Endometrial microvascular endothelial cells (primary cell): ENCODE measurements at regions not wholly inside any gene's neighbourhood (a gene's known extent, or its start where the extent isn't known, plus 50 kb on each side); places are given as distances from the start of the nearest gene placed in this dataset.

Experiments
- in situ Hi-C: cut with HindIII; loops from 2 replicates; pipeline ENCODE4 v1.10.0; 2017; ENCODE audit warnings: low sequenced_read_pairs, low pct_unique_long_range_greater_than_20kb; ENCODE audit errors: inconsistent ontology term

DNA sequence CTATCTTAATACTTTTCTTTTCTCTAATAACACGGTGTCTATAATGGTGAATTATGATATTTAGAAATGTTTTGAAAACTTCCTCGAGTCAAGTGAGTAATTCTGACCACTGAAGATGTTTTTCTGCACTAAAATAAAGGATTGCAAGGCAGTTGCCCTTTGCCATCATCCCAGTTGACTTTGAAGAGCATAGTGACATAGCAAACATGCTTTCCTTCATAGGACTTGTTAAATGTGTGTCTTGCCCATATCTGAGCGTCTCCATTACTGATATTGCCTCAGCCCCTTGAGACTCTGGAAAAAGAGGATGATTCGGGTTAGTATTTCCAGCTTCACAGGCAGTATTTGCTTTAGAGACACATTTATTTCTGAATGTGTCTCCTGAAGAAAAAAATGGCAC lies 125.2 kb upstream of the MCHR2 start:
- in situ Hi-C loops: loop anchor here (25.0 kb wide), 1 partner anchor 343 kb away; the partner anchor contains the start of gene SIM1

DNA sequence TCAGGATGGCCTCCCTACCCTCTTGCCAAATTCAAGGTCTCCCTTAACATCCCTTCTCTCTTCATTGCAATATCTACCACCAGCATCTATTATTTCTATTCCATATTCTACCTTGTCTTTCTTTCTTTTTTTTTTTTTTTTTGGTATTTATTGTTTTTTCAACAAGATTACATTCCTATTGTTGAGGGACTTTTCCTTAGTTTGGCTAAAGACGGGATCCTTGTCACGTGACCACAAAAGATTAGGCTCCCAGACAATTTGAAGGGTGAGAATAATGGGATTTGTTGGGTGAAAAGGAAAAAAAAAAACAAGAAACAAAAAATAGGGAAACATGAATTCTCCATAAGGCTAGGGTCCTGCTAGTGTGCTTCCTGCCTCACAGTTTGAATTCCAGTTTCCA lies 124.3 kb upstream of the MCHR2 start:
- in situ Hi-C loops: loop anchor here (25.0 kb wide), 1 partner anchor 344 kb away; the partner anchor contains the start of gene SIM1

DNA sequence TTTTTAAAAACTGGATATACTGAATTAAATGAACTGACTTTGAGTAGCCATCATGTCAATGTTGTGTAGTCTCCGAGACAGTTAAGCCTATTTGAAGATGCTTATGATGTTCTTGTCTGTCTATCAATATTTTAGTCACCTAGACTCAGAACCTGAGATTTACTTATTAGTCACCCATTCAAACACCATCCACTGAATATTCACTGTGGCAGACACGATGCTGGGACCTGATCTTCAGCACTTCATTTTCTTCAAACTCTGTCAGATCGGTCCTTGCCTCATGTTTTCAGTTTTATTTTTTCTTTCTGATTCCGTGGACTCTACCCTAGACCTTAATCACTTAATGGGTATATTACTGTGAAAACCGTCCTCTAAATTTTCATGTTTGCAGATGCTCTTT lies 123.7 kb upstream of the MCHR2 start:
- in situ Hi-C loops: loop anchor here (25.0 kb wide), 1 partner anchor 345 kb away; the partner anchor contains the start of gene SIM1

DNA sequence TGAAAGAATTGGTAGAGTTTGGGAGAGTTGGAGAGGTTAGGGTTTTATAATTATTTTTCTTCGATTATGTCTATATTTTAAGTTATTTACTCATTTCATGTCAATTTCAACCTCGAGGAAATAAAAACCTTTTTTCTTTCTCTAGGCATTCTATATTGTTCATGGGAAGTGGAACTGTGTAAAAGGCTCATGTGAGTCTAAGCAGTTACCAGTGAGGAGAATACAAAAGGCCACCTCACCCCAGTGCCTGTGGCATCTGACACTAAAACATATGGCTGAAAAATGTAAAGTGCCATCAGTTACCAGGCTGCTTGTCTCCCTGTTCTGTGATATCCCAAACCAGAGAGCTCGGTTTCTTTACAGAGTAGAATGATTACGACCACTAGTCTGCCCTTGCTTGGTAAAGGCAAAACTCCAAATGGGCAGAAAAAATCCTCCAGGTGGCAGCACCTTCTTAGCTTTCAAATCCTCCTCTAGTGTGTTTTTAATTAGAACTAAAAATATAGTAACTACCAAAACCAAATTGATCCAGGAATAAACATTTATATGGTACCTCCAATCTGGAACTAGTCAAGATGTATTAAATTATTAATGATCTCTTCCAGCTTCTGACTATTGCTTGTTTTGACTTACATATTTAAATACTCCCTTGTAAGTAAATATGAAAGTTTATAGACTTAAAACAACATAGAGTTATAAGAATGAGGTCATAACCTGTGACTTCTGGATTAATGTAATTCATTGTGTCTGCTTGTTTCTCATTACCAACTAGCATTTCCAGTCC lies 122.6 kb upstream of the MCHR2 start:
- in situ Hi-C loops: loop anchor here (25.0 kb wide), 1 partner anchor 346 kb away; the partner anchor contains the start of gene SIM1

DNA sequence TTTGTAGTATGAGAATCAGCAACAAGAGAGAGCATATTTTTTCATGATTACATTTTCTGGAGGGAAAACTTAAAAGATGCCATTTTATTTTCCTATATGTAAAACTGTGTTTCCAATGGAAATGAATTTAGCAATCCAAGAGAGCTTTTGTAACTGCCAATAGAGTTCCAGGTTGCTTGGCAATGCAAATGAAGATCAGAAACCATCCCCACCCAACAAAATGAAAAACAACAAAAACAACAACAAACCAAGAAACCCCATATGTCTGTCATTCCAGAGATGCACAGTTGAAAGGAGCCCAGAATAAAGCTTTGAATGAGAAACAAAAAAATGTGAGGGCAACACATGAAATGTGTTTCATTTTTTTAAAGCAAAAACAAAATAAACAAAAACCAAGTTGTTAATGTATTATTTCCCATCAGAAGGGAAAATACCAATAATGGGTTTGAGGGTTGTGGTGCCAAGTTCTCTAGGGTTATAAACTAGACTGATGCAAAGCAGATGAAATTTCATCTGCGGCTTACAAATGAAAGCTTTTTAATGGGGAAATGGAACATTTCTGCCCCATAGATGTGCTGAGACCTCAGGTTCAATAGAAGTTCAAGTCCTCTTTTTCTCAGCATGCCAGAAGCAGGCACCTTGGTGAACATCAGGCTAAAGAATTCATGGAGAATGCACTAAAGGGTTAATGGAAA lies 121.5 kb upstream of the MCHR2 start:
- in situ Hi-C loops: loop anchor here (25.0 kb wide), 1 partner anchor 347 kb away; the partner anchor contains the start of gene SIM1

DNA sequence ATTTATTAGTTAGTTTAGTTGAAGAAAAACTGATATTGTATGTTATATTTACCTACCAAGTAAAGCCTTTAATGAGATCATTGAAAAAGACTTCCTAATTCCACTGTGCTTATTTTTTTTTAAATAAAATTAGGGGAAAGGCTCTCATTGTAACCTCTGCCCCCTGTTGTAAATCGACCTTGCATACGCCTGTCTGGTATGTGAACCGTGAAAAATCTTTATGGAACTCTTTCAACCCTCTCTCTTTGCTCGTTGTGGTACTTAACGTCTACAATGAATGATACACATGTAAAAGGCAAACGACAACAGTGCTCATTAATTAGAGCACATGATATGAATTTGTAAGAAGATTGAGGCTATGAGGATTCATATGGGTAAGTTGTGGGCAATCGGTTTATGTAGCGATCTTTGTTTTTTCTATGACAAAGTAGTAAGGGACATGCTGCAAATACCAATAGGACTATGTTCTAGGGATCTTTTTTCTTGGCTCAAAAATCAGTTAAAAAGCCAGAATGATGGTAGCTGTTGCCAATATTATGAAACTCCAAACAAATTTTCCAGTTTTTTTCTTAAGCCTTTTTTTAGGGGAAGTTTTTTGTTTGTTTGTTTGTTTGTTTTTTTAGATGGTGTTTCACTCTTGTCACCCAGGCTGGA lies 119.0 kb upstream of the MCHR2 start:
- in situ Hi-C loops: loop anchor here (25.0 kb wide), 1 partner anchor 349 kb away; the partner anchor contains the start of gene SIM1

DNA sequence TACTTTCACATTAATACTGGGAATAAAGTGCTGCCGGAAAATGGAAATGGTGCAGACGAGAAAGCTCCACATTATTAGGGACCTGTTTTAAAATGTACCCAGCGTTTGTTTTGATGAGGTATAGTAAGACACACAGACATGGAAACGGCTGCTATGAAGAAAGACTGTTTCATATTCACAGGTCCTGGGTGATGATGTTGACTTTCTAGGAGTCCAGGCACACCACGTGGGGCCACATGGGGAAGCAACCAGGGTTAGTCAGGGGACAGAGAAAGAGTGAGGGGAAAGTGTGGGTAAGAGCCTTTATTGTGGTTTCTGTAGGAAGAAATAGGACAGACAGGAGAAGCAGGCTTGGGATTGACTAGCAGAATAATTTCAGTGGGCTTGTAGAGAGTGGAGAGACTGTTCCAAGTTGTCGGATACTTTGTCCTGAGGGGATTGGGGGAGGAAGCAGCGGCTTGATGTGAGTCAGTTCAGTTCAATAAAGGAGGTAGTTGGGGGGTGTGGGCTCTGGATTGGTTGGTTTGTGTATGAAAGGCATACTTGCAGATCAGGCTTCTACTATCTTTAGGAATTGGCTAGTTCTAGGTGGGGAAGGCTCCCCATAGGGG lies 112.0 kb upstream of the MCHR2 start:
- in situ Hi-C loops: loop anchor here (25.0 kb wide), 1 partner anchor 356 kb away; the partner anchor contains the start of gene SIM1

DNA sequence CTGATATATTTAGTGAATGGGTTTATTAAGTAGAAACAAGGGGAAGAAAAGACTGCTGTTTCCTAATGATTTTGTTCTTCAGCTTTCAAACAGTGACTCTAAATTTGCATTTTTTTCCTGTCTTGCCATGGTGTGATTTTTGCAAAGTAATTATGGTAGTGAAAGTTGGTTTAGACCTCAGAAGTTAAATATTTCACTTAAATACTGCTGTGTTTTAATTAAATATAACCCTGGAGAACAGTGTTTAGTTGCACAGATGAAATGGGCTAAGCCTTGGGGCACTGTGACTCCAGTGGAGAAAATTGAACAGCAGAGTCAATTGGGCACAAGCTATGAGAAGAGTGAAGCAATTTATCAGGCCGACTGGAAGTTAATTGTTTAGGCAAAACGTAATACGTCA lies 111.1 kb upstream of the MCHR2 start:
- in situ Hi-C loops: loop anchor here (25.0 kb wide), 1 partner anchor 357 kb away; the partner anchor contains the start of gene SIM1

DNA sequence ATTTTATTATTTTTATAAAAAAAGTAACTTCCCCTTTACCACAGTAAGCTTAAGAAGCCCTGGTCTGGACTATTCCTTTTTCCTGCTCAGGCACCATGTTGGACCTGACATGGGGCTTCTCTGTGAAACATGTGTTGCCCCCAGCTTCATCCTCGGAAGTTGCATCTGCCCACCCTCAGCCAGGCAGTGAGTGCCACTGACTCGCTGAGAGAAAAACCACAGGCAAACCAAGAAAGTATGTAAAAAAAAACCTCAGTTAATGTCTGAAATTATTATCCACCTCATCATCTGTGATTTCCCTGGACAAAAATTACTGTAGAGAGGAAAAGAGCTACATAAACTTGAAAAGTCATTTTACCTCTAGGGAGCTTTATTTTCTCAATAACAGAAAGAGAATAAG lies 109.9 kb upstream of the MCHR2 start:
- in situ Hi-C loops: loop anchor here (25.0 kb wide), 1 partner anchor 358 kb away; the partner anchor contains the start of gene SIM1

DNA sequence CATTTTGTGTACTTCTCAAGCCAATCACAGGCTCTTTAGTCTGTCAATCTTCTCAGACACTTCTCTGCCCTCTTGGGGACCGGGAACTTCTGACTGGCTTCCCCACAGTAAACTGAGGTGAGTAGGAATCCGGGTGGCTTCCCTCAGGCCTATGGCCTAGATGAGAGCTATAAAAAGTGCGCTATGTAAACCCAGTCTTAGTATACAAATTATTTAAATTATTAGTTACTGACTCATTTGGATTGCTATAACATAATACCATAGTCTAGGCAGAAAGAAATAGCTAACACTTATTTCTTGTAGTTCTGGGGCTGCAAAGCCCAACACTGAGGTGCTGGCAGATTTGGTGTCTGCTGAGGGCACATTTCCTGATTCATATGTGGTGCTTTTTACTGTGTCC lies 109.2 kb upstream of the MCHR2 start:
- in situ Hi-C loops: loop anchor here (25.0 kb wide), 1 partner anchor 359 kb away; the partner anchor contains the start of gene SIM1

DNA sequence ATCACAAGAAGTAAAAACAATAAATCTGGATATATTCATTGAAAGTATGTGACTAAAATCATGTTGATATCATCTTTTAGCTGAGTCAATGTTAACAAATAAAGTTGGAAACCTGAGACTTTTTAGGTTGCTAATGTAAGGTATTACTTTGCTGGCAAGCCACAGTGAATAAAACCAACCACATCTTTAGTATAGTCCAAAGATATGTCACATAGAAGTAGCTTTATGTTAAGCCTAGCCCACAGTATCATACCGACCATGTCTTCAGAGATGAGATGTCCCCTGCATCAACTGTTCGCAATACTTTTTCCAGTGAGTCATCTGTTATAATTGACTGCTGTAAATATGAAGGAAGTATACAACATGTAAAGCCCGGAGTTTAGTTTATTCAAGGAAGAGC lies 107.6 kb upstream of the MCHR2 start:
- in situ Hi-C loops: loop anchor here (25.0 kb wide), 1 partner anchor 361 kb away; the partner anchor contains the start of gene SIM1

DNA sequence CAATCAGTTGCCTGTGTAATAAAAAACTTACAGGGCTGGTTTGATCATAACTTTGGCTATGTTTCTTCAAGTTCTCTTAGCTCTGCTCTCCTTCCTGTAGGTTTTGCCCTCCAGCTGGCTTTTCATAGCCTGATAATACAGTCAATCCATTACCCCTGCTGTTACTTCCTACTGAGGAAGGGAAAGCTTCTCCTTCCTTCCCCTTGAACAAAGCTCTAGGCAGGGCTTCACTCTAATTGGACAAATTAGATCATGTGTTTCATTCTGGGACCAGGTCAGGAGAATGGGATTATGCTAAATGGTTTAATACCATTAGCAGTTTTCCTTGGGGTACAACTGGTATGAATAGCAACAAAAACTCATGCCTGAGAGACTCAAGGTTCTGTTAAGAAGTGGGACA lies 106.8 kb upstream of the MCHR2 start:
- in situ Hi-C loops: loop anchor here (25.0 kb wide), 1 partner anchor 362 kb away; the partner anchor contains the start of gene SIM1

DNA sequence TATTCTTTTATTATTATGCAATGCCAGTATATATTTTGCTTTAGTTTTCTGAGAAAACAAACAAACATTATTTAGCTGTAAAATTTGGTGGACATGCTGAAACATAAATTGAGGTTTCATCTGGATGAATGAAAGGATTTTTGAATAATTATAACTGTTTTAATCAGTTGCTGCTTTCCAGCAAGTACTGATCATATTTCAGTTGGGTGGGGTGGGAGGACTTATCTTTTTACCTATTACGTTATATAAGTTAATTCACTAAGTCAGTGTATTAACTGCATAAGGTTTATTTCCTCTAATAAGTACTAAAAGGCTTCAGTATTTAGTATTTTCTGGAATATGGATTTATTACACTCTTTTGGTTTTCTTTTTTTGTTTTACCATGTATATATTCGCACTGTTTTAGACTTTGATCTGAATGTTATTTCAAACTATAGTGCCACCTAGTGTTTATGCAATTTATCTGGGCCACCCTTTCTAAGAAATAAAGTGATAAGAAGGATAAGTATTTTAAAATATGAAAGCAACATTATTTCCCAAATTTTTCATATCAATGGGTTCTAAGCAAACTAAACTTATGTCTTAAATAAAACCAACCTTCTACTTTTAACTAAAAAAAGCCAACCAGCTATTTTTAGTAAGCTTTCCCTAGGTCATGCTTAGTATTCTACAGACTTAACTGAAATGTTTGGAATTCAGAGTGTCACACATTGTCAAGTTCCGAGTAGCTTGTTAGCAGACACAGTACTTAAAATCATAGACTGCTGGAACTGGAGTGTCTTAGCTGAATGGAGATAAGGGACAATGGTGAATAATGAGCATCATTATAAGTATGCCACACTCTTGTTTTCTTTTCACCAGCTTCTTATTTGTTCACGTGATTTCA lies 105.4 kb upstream of the MCHR2 start:
- in situ Hi-C loops: loop anchor here (25.0 kb wide), 1 partner anchor 363 kb away; the partner anchor contains the start of gene SIM1

DNA sequence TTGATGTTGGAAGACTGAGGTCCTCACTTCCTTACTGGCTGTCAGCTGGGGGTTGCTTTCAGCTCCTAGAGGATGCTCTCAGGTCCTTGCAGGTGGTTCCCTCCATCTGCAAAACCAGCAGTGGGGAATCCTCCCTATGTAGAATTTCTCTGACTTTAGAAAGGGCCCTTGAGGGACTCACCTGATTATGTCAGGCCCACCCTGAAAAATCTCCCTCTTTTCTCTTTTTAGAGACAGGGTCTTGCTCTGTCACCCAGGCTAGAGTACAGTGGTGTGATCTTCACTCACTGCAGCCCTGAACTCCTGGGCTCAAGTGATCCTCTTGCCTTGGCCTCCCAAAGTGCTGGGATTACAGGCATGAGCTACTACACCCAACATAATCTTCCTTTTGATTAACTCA lies 102.9 kb upstream of the MCHR2 start:
- in situ Hi-C loops: no loop called here

DNA sequence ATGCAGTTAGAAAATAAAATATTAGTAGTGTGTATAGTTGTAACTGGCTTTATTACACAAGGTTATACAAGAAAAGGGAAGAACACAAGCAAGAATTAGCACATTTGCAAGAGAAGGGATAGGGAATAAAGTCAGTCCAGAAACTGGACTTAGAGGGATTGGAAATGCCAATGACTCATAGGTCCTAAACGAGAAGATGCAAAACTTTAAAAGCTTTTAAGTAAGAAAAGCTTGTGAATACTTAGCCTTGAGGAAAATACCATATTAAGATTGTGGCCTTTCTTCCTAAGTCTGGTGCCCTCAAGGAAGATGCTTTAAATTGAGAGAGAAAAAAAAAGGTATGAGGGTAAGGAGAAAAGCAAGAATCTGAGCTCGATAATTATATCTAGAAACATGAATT lies 102.3 kb upstream of the MCHR2 start:
- in situ Hi-C loops: no loop called here

DNA sequence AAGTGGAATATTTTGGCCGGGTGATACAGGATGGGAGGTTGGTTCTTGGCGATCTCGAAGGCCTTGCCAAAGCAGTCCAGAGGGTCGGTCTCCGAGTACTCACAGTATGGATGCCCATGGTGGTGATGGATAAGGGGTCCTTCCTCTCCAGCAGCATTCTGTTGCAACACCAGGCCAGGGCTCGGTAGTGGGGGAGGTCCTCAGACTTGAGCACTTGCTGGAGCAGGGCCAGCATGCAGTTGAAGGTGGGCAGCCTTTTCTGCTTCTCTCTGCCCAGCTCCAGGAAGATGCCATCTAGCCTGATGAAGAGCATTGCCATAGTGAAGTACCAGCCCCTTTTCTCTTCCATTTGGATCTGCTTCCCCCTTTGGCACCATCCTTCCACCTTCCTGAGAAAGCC lies 99.4 kb upstream of the MCHR2 start:
- in situ Hi-C loops: no loop called here

DNA sequence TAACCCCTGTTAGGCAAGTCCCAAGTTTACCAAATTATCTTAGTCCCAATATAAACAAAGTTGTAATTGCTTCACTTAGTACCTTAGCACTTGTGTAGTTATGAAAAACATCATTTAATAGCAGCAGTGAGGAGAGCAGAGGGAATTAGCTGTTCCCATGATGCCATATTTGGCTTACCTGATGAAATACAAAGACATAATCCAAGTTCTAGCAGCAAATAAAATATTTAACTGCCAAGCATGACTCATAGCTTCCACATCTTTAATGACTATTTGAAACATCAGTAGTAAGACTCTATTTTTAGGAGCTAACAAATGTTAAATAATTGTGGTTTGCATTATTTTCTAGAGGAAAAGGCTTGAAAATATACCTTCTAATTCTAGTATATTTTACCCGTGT lies 94.0 kb upstream of the MCHR2 start:
- in situ Hi-C loops: no loop called here

DNA sequence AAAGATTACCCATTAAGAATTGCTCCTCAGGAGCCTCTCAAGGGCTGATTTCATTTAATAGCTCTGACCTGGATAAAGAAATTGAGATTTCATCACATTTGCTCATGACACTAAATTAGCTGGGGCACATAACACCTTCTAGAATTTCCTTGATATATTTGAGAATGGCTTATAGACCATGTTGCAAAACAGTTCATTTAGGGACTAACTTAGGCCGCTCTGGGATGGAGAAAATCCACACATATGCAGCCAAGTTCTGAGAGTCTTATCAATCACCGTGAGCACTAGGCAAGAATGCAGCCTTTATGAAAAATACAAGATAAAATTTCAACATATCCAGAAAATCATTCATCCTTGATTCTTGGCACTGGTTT lies 91.0 kb upstream of the MCHR2 start:
- in situ Hi-C loops: no loop called here
